ENCODE measurements at regions not wholly inside any gene's neighbourhood (a gene's known extent, or its start where the extent isn't known, plus 50 kb on each side); places are given as distances from the start of the nearest gene placed in this dataset.

DNA sequence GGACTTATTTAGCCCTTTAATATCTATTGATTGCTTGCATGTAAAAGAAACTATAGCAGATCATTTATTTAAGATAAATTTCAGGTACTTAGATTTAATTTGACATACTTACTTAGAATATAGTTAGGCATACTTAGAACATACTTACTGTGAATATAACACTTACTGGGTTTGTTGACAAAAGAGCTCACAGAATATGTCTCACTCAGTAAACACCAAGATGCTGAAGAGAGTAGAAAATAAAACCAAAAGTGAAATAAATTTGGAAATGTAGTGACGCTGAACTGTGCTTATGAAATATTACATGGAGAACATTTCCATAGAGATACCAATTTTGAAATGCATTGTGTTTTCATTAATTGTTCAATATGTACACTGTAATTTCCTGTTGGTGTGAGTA, 615.4 kb upstream of the MAN1A1 start:
- no peak for TF ChIP-seq POLR2A (IDR thresholded peaks at IDR 0.05)
- TF ChIP-seq CTCF (IDR thresholded peaks at IDR 0.05) = no peak

Data from lower leg skin (tissue), 3 donors.